Heart right ventricle (tissue), 16 donors: ENCODE measurements at regions not wholly inside any gene's neighbourhood (a gene's known extent, or its start where the extent isn't known, plus 50 kb on each side); places are given as distances from the start of the nearest gene placed in this dataset.

Experiments used
- ATAC-seq, 8 donors: fragments of 200-7000 bp; cut with Tn5 transposase; one replicate each; pipeline ENCODE4 v1.9.1; 2020; ENCODE audit warnings: mild to moderate bottlenecking in 8 of 8, moderate library complexity in 8 of 8, moderate number of reproducible peaks in 1 of 8
- DNase-seq, 2 donors: peaks; one replicate each; pipeline ENCODE4 v3.0.0-alpha.2; 2020
- H3K27ac ChIP-seq, 10 donors: fragments of 200-600 bp; sonication (generic) in 2 of 10; one replicate each; pipeline versions ENCODE4 v1.5.0 to v1.8.0; 2020 to 2022; ENCODE audit warnings: mild to moderate bottlenecking in 3 of 10
- H3K27me3 ChIP-seq, 7 donors: fragments of 200-600 bp; one replicate each; pipeline ENCODE4 v1.8.0; 2021 to 2022; ENCODE audit warnings: mild to moderate bottlenecking in 2 of 7
- H3K36me3 ChIP-seq, 9 donors: fragments of 200-600 bp; sonication (generic) in 1 of 9; one replicate each; pipeline versions ENCODE4 v1.5.0 to v1.8.0; 2020 to 2022; ENCODE audit warnings: mild to moderate bottlenecking in 2 of 9
- H3K4me1 ChIP-seq, 9 donors: fragments of 200-600 bp; sonication (generic) in 1 of 9; one replicate each; pipeline versions ENCODE4 v1.5.0 to v1.8.0; 2020 to 2022; ENCODE audit warnings: mild to moderate bottlenecking in 4 of 9
- H3K4me3 ChIP-seq, 10 donors: fragments of 200-600 bp; sonication (generic) in 2 of 10; one replicate each; pipeline versions ENCODE4 v1.5.0 to v1.8.0; 2020 to 2022; ENCODE audit warnings: mild to moderate bottlenecking in 7 of 10, moderate library complexity in 2 of 10
- H3K9me3 ChIP-seq, 11 donors: fragments of 200-600 bp in 10 of 11; sonication (generic) in 2 of 11; one replicate each; pipeline versions ENCODE4 v1.5.0 to v1.8.0; 2013 to 2022; ENCODE audit warnings: mild to moderate bottlenecking in 2 of 11, control low read depth in 1 of 11, moderate library complexity in 1 of 11
- WGBS, 2 donors: extraction: QIAGEN DNeasy Blood & Tissue Kit; methylation state at CpG; one replicate each; pipeline ENCODE4 v1.1.7; 2013; ENCODE audit warnings: inconsistent platforms in 1 of 2; 5-methylcytosine and 5-hydroxymethylcytosine counted together
- intact Hi-C, 10 donors: fragments of 100-400 bp; cut with DNase I; formaldehyde crosslinking; loops; one replicate each; pipeline versions ENCODE4 v1.11.1 to v1.14.2; 2022
- TF ChIP-seq, protein P1 (sequence below), 9 donors: fragments of 200-600 bp; sonication (generic) in 2 of 9; IDR thresholded peaks; one replicate each; pipeline versions ENCODE4 v1.5.0 to v1.8.0; 2021 to 2022; ENCODE audit warnings: antibody characterized with exemption in 9 of 9, mild to moderate bottlenecking in 5 of 9, moderate library complexity in 1 of 9
- donor health status: Arrhythmogenic right ventricular cardiomyopathy.
- donor health status: ischemic (EF 13 %, LVEDD 7.1; RV severe dilation, severe dysfunction).
- donor health status: healthy with polysubstance abuse.
- donor health status: DM: no; HTN: yes; CAD: no.
- donor health status: DM: no; HTN: no; CAD: no.
- donor health status: ischemic (EF 25% LVEDD 6.9; RV normal size, moderate dysfunction).
- donor health status: ischemic (EF 25% LVEDD 5.7; RV mildly dilated, moderate dysfunction).
- donor health status: healthy.
- donor health status: DM: yes; HTN: yes; CAD: no.
- donor health status: Ischemic cardiomyopathy.
- donor health status: ischemic (EF 35%, LVEDD 5.7; RV mildly dilated, moderate dysfunction).
- donor health status: nonischemic (EF 11% LVEDD 7.7; RV severe dilation, severe dysfunction).
- donor health status: DM: yes; HTN: yes; CAD: no.
- donor health status: PGD.
- donor health status: ischemic (EF 29% LVEDD 5.4; RV normal size, mild dysfunction).
- donor health status: nonischemic (EF 23%, LVEDD 6.1; RV moderate dilation, normal function).

DNA sequence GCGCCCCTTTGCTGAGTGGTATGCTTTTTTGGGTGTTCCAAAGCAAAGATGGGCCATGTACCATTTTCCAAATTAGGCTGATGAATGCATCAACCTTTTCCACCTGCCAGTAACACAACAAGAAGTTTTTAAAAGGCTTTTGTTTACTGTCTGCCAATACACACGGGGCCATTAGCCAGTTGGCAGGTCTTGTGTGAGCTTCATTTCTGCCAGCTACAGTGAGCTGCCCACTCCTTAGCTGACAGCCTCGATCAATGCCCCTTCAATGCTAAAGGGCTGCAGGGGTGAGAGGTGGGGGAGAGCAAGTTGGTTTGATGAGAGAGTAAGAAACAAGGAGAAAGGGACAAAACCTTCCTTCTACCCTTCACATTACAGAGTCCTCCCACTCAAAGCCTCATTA is 128.7 kb downstream of the C5orf15 start:
- intact Hi-C loops: no loop called here
- WGBS, 2 donors: 46 to 52% methylated on average over 3 of the region's 3 CpGs
- H3K4me3 ChIP-seq: no peak overlapping the region

DNA sequence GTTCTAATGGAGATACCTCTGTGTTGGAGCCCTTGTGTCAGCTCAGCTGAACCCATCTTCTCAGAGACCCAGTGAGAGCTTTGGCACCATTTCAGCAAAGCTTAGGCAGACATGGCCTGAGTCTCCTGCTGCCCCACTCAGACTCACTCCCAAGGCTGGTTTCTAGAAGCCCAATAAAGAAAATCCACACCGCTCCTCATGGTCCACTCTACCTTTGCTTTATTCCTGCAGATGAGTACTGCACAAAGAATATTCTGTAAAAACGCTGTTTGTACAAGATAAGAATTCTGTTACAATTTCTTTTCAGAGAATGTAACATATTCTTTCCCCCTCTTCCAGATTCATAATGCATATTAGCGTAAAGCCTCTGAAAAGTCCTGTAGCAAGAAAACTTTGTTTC is 129.3 kb downstream of the C5orf15 start:
- H3K27me3 ChIP-seq: peaks cover 0 to 12% (median 0%) of the 10 kb centered on the region in 7 donors
- DNase-seq (no peak), ATAC-seq (no peak)
- H3K27ac ChIP-seq: no peak overlapping the region
- intact Hi-C loops: no loop called here
- peaks cover 0 to 5% (median 0%) of the 10 kb centered on the region in 11 donors for H3K9me3 ChIP-seq
- TF ChIP-seq, protein P1, sequence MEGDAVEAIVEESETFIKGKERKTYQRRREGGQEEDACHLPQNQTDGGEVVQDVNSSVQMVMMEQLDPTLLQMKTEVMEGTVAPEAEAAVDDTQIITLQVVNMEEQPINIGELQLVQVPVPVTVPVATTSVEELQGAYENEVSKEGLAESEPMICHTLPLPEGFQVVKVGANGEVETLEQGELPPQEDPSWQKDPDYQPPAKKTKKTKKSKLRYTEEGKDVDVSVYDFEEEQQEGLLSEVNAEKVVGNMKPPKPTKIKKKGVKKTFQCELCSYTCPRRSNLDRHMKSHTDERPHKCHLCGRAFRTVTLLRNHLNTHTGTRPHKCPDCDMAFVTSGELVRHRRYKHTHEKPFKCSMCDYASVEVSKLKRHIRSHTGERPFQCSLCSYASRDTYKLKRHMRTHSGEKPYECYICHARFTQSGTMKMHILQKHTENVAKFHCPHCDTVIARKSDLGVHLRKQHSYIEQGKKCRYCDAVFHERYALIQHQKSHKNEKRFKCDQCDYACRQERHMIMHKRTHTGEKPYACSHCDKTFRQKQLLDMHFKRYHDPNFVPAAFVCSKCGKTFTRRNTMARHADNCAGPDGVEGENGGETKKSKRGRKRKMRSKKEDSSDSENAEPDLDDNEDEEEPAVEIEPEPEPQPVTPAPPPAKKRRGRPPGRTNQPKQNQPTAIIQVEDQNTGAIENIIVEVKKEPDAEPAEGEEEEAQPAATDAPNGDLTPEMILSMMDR (IDR thresholded peaks at IDR 0.05): no peak
- H3K36me3 ChIP-seq: no peaks in the 10 kb centered on the region
- H3K4me3 ChIP-seq: no peak overlapping the region
- WGBS, 2 donors: 90 to 92% methylated on average over 3 of the region's 3 CpGs
- H3K4me1 ChIP-seq: no peaks in the 10 kb centered on the region

More for the DNA sequence above, 128.7 kb downstream of the C5orf15 start:
- peaks cover 0 to 11% (median 0%) of the 10 kb centered on the region in 7 donors for H3K27me3 ChIP-seq
- H3K9me3 ChIP-seq: peaks cover 0 to 5% (median 0%) of the 10 kb centered on the region in 11 donors
- no peaks in the 10 kb centered on the region for H3K36me3 ChIP-seq
- H3K27ac ChIP-seq: no peak overlapping the region
- ATAC-seq (no peak), DNase-seq (no peak)
- no peaks in the 10 kb centered on the region for H3K4me1 ChIP-seq
- TF ChIP-seq, protein P1 (IDR thresholded peaks at IDR 0.05): no peak

DNA sequence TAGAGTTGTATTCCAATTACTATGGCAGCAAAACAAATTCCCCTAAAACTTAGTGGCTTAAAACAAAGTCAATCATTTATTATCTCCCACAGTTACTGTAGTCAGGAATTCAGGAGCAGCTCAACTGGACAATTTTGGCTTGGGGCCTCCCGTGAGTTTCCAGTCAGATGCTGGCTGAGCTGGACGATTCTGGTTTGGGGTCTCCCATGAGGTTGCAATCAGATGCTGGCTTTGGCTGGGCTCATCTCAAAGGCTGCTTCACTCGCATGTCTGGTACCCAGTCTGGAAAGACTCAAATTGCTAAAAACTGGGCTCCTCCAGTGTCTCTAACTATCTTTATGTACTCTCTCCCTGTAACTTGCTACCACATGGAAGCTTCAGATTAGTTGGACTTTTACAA is 130.1 kb downstream of the C5orf15 start:
- intact Hi-C loops: no loop called here

DNA sequence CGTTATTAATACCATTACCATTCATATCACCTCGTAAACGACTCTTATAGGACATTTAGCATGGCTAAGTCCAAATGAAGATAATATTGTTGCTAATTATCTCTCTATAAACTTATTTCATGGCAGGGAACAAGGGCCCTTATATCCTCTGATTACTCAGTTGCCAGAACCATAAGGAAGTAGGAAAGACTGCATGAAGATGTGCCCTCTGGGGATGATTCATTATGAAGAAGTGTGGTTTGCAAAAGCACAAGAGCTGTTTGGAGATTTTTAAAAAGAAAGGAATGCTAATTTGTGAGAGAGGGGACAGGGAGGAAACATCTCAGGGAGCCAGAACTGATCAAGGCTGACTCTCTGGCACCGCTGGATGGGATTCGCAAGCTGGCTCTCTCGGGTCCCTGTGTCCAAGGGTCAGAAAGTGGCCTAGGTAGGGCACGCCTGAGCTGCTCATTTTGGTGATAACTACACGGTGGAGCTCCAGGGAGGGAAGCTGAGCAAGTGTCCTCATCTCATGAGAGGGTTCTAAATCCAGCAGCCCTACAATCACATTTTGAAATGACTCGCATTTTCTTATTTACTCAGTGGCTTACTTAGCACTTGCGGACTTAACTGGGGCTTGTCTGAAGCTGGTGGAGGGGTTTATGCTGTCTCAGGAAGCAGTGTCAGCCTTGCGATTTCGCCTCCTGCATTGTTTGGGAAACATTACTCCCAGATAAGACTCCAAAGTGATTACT is 136.8 kb downstream of the C5orf15 start:
- ATAC-seq (no peak), DNase-seq (no peak)
- no peaks in the 10 kb centered on the region for H3K36me3 ChIP-seq
- WGBS, 2 donors: 55 to 58% methylated on average over 12 of the region's 12 CpGs
- no peak overlapping the region for H3K4me3 ChIP-seq
- H3K27me3 ChIP-seq: peaks cover 0 to 18% (median 0%) of the 10 kb centered on the region in 7 donors
- H3K27ac ChIP-seq: no peak overlapping the region
- intact Hi-C loops: no loop called here
- no peaks in the 10 kb centered on the region for H3K4me1 ChIP-seq
- H3K9me3 ChIP-seq: peaks cover 0 to 5% (median 0%) of the 10 kb centered on the region in 11 donors
- TF ChIP-seq, protein P1 (IDR thresholded peaks at IDR 0.05): no peak

More for the DNA sequence above, 130.1 kb downstream of the C5orf15 start:
- H3K27ac ChIP-seq: no peak overlapping the region
- 69 to 79% methylated on average over 3 of the region's 3 CpGs for WGBS, 2 donors
- DNase-seq (no peak), ATAC-seq (no peak)
- H3K9me3 ChIP-seq: peaks cover 0 to 5% (median 0%) of the 10 kb centered on the region in 11 donors
- H3K27me3 ChIP-seq: peaks cover 0 to 12% (median 0%) of the 10 kb centered on the region in 7 donors
- no peak overlapping the region for H3K4me3 ChIP-seq
- H3K4me1 ChIP-seq: no peaks in the 10 kb centered on the region
- TF ChIP-seq, protein P1 (IDR thresholded peaks at IDR 0.05): no peak
- H3K36me3 ChIP-seq: no peaks in the 10 kb centered on the region
